Esophagus mucosa (tissue), 1 donor: ENCODE measurements at regions not wholly inside any gene's neighbourhood (a gene's known extent, or its start where the extent isn't known, plus 50 kb on each side); places are given as distances from the start of the nearest gene placed in this dataset.

Experiments used
- ATAC-seq: fragments of 200-7000 bp; cut with Tn5 transposase; one replicate; pipeline ENCODE4 v1.9.1; 2020
- donor health status: DM: yes; HTN: yes; CAD: no.

- ATAC-seq: peak; percentile 90
Measured at GRCh38 chr13:85896516-85897450, 97.6 kb upstream of the SLITRK6 start.

DNA sequence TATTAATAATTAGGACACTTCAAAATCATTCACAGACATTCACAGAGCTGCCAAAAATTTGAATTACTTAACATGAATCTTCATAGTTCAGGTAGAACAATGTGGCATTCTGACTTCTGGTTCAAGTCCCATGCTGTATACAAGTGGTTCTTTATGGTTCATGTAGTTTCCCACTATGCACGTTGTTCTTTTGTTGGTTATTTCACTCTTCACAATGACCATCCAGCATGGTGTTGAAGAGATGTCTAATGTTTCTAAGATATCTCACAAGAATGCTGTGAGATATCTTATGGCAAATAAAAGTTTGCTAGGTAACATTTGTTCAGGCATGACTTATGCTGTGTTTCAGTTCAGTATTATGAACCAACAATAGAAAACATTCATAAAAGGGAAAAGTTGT lies 88.2 kb upstream of the SLITRK6 start:
- no peak for ATAC-seq

GRCh38 chr13:85879014-85879413 lies 79.8 kb upstream of the SLITRK6 start:
- ATAC-seq: no peak

DNA sequence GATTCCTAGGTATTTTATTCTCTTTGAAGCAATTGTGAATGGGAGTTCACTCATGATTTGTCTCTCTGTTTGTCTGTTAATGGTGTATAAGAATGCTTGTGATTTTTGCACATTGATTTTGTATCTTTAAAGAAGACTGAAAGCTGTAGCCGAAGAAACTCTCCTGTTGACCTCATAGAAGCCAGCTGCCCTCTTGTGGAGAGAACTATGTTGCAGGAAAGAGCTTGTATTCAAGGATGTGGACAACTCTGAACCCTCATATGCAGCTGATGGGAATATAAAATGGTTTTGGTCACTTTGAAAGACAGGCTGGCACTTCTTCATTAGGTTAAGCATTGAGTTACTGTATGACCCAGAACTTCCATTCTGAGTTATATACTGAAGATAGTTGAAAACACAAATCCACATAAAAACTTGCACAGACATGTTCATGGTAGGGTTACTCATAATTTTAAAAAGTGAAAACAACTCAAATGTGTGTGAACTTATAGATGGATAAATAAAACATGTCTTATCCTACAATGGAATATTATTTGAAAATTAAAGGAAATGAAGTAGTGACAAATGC lies 65.8 kb upstream of the SLITRK6 start:
- no peak for ATAC-seq

GRCh38 chr13:85853901-85854663 lies 54.9 kb upstream of the SLITRK6 start:
- no peak for ATAC-seq

DNA sequence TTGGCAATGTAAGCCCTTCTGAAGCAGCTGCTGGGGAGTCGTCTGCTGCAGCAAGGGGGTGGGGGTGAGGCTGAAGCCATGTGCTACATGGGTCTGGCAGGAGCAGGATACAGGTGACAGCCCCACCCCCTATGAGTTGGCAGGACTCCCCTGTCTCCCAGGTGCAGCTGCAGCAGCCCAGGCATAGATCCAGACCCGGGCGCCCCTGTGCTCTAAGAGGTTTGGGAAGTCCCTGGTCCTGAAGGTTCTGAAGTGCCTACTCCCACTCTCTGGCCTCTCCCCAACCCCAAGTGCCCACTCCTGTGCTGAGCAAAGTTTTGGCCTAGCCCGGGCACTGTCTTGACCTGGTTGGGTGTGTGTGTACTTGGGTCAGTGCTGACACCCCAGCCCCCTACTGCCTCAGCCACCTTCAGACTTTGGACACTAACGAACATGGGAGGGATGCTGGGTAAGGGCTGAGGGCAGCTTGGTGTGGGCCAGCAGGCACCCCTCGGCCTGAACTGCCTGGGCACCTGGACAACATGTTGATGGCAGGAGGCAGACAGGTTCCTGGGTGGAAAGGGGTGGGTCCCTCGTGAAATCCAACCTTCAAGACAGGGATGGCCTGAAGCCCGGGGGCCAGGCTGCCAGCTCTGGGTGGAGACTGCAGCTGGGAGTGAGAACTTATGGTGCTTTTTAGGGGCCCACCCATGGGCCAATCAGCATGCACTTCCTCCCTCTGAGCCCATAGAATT lies 54.1 kb upstream of the SLITRK6 start:
- no peak for ATAC-seq
